H1 (cell line): ENCODE measurements at regions not wholly inside any gene's neighbourhood (a gene's known extent, or its start where the extent isn't known, plus 50 kb on each side); places are given as distances from the start of the nearest gene placed in this dataset.

Experiments
- CTCF ChIA-PET: fragments of 300-600 bp; sonication (Branson Sonifier 250); formaldehyde crosslinking; loops from one replicate; lab custom pipeline; 2021; ENCODE audit not compliant: partially characterized antibody; lab: Charles Lee
- POLR2A ChIA-PET: fragments of 300-600 bp; sonication (Branson Sonifier 250); formaldehyde crosslinking; loops from one replicate; lab custom pipeline; 2021; ENCODE audit warnings: inconsistent platforms; ENCODE audit not compliant: partially characterized antibody; lab: Charles Lee
- DNase-seq, 2 experiments: peaks; one replicate each; pipeline versions ENCODE4 v3.0.0 to v3.0.0-alpha.2; 2010 to 2022; ENCODE audit warnings: low spot score in 2 of 2, low read depth in 1 of 2, mixed read lengths in 1 of 2
- FAIRE-seq: peaks from 2 replicates; lab custom pipeline; 2011; peaks lifted over from hg19 to GRCh38; lab: Jason Lieb, UNC
- H2AFZ ChIP-seq: 2 replicates; pipeline ENCODE4 v1.8.1; 2012; ENCODE audit warnings: low read length, inconsistent platforms
- H2AK5ac ChIP-seq: 2 replicates; pipeline ENCODE4 v1.6.1; 2013; ENCODE audit warnings: low read depth, low read length
- H2BK120ac ChIP-seq: replicated peaks from 2 replicates; pipeline ENCODE3; 2013; ENCODE audit warnings: low read depth, low read length, inconsistent platforms
- H2BK12ac ChIP-seq: 2 replicates; pipeline ENCODE4 v1.6.1; 2013; ENCODE audit warnings: low read depth, low read length
- H2BK15ac ChIP-seq: 2 replicates; pipeline ENCODE4 v1.6.1; 2013; ENCODE audit warnings: low read length
- H2BK20ac ChIP-seq: 2 replicates; pipeline ENCODE4 v1.6.1; 2013; ENCODE audit warnings: low read length
- H2BK5ac ChIP-seq: 2 replicates; pipeline ENCODE4 v1.6.1; 2013; ENCODE audit warnings: low read depth, low read length
- H3K14ac ChIP-seq: 2 replicates; pipeline ENCODE4 v1.6.1; 2013; ENCODE audit warnings: inconsistent platforms; ENCODE audit not compliant: insufficient read length
- H3K18ac ChIP-seq: 2 replicates; pipeline ENCODE4 v1.6.1; 2013; ENCODE audit warnings: low read length; ENCODE audit errors: extremely low read depth
- H3K23ac ChIP-seq: 2 replicates; pipeline ENCODE4 v1.6.1; 2013; ENCODE audit warnings: inconsistent platforms; ENCODE audit not compliant: insufficient read length
- H3K23me2 ChIP-seq: 2 replicates; pipeline ENCODE4 v1.6.1; 2013; ENCODE audit warnings: low read depth, low read length
- H3K27ac ChIP-seq: 2 replicates; pipeline ENCODE4 v1.6.1; 2011; ENCODE audit warnings: low read depth, low read length, inconsistent platforms
- H3K27me3 ChIP-seq, 4 experiments: replicated peaks in 1 of 4; 1 replicate in 1 of 4; 2 replicates in 3 of 4; pipeline versions ENCODE4 v1.6.1 to v1.8.1; 2011 to 2013; ENCODE audit warnings: low read length in 3 of 4, mild to moderate bottlenecking in 3 of 4, inconsistent platforms in 2 of 4, mixed read lengths in 2 of 4, moderate library complexity in 1 of 4; ENCODE audit not compliant: control insufficient read depth in 3 of 4, insufficient read depth in 3 of 4; ENCODE audit errors: extremely low read depth in 1 of 4
- H3K36me3 ChIP-seq, 4 experiments: 2 replicates each; pipeline versions ENCODE4 v1.6.1 to v1.8.1; 2011 to 2013; ENCODE audit warnings: mild to moderate bottlenecking in 4 of 4, low read length in 3 of 4, moderate library complexity in 2 of 4, control low read depth in 1 of 4, inconsistent platforms in 1 of 4; ENCODE audit not compliant: insufficient read depth in 4 of 4, control insufficient read depth in 2 of 4
- H3K4ac ChIP-seq: replicated peaks from 2 replicates; pipeline ENCODE3; 2013; ENCODE audit warnings: low read length, low read depth, mixed read lengths, inconsistent platforms; ENCODE audit not compliant: insufficient read length
- H3K4me1 ChIP-seq, 4 experiments: replicated peaks in 1 of 4; 1 replicate in 1 of 4; 2 replicates in 3 of 4; pipeline versions ENCODE4 v1.6.1 to v1.8.1; 2011 to 2013; ENCODE audit warnings: low read length in 3 of 4, inconsistent platforms in 2 of 4, mixed read lengths in 1 of 4; ENCODE audit not compliant: insufficient read depth in 4 of 4, control insufficient read depth in 3 of 4
- H3K4me2 ChIP-seq, 2 experiments: 2 replicates each; pipeline versions ENCODE4 v1.6.1 to v1.8.1; 2011 to 2013; ENCODE audit warnings: low read depth in 2 of 2, low read length in 2 of 2, control low read depth in 1 of 2, inconsistent platforms in 1 of 2, mild to moderate bottlenecking in 1 of 2; ENCODE audit not compliant: insufficient read depth in 1 of 2
- H3K4me3 ChIP-seq, 4 experiments: fragments of 200-600, 300-600 bp in 1 of 4; sonication (generic), shearing (Covaris generic), sonication (Bioruptor Twin) in 1 of 4; 2 replicates each; pipeline versions ENCODE4 v1.5.1 to v1.8.1; 2011 to 2016; ENCODE audit warnings: low read length in 4 of 4, low read depth in 3 of 4, control low read depth in 2 of 4, inconsistent platforms in 2 of 4, mild to moderate bottlenecking in 2 of 4, mixed read lengths in 1 of 4, moderate library complexity in 1 of 4; ENCODE audit not compliant: insufficient read depth in 2 of 4; ENCODE audit errors: extremely low read depth in 1 of 4
- H3K56ac ChIP-seq: replicated peaks from 2 replicates; pipeline ENCODE3; 2013; ENCODE audit warnings: low read depth, mild to moderate bottlenecking, mixed read lengths, low read length, inconsistent platforms; ENCODE audit not compliant: insufficient read length
- H3K79me1 ChIP-seq: 2 replicates; pipeline ENCODE4 v1.6.1; 2013; ENCODE audit warnings: low read depth, low read length, control low read depth
- H3K79me2 ChIP-seq, 2 experiments: 2 replicates each; pipeline versions ENCODE4 v1.6.1 to v1.8.1; 2012 to 2013; ENCODE audit warnings: low read length in 2 of 2, mild to moderate bottlenecking in 2 of 2, inconsistent platforms in 1 of 2; ENCODE audit not compliant: insufficient read depth in 2 of 2, control insufficient read depth in 1 of 2
- H3K9ac ChIP-seq, 4 experiments: replicated peaks in 1 of 4; 1 replicate in 1 of 4; 2 replicates in 3 of 4; pipeline versions ENCODE4 v1.6.1 to v1.8.1; 2011 to 2013; ENCODE audit warnings: low read depth in 3 of 4, low read length in 3 of 4, control low read depth in 2 of 4, mild to moderate bottlenecking in 2 of 4, moderate library complexity in 2 of 4, inconsistent platforms in 1 of 4; ENCODE audit errors: extremely low read depth in 1 of 4
- H3K9me3 ChIP-seq, 2 experiments: 2 replicates each; pipeline versions ENCODE4 v1.6.1 to v1.8.1; 2012 to 2013; ENCODE audit warnings: mild to moderate bottlenecking in 2 of 2, moderate library complexity in 2 of 2, control low read depth in 1 of 2, inconsistent platforms in 1 of 2, low read depth in 1 of 2, low read length in 1 of 2, mixed read lengths in 1 of 2; ENCODE audit not compliant: insufficient read depth in 2 of 2
- H4K20me1 ChIP-seq, 2 experiments: replicated peaks in 1 of 2; 2 replicates each; pipeline versions ENCODE3 to v1.8.1; 2011 to 2013; ENCODE audit warnings: inconsistent platforms in 2 of 2, low read length in 2 of 2, mild to moderate bottlenecking in 1 of 2; ENCODE audit not compliant: insufficient read depth in 2 of 2, control insufficient read depth in 1 of 2
- H4K5ac ChIP-seq: 2 replicates; pipeline ENCODE4 v1.6.1; 2013; ENCODE audit warnings: low read length, low read depth, mixed read lengths, inconsistent platforms; ENCODE audit not compliant: insufficient read length
- H4K8ac ChIP-seq: 2 replicates; pipeline ENCODE4 v1.8.0; 2013; ENCODE audit warnings: mild to moderate bottlenecking, moderate library complexity, low read length, inconsistent platforms; ENCODE audit not compliant: insufficient read depth; ENCODE audit errors: extremely low read depth
- H4K91ac ChIP-seq: replicated peaks from 2 replicates; pipeline ENCODE3; 2013; ENCODE audit warnings: low read length, mixed read lengths, inconsistent platforms; ENCODE audit not compliant: insufficient read length
- ATF2 ChIP-seq: IDR thresholded peaks from 2 replicates; pipeline ENCODE4 v1.6.1; 2012; ENCODE audit warnings: low read length, inconsistent platforms
- BRCA1 ChIP-seq: IDR thresholded peaks from 2 replicates; pipeline ENCODE4 v1.6.1; 2012; ENCODE audit warnings: low read depth, low read length, improper control_type of control experiment
- FOSL1 ChIP-seq: IDR thresholded peaks from 2 replicates; pipeline ENCODE4 v1.6.1; 2011; ENCODE audit warnings: mild to moderate bottlenecking, low read depth, low read length, moderate library complexity; ENCODE audit not compliant: insufficient read depth
- POLR2AphosphoS5 ChIP-seq: IDR thresholded peaks from 2 replicates; pipeline ENCODE4 v1.6.1; 2011; ENCODE audit warnings: low read depth, low read length
- RFX5 ChIP-seq: IDR thresholded peaks from 2 replicates; pipeline ENCODE4 v1.6.1; 2011; ENCODE audit warnings: low read depth, low read length, improper control_type of control experiment, borderline replicate concordance
- SAP30 ChIP-seq: fragments of 300-600 bp; sonication (generic); IDR thresholded peaks from 2 replicates; pipeline ENCODE4 v1.7.1; 2012; ENCODE audit warnings: low read length, moderate library complexity, mild to moderate bottlenecking, inconsistent platforms; ENCODE audit not compliant: insufficient read depth, insufficient replicate concordance
- SIN3A ChIP-seq, 2 experiments: IDR thresholded peaks in 1 of 2; conservative IDR thresholded peaks in 1 of 2; 2 replicates each; pipeline ENCODE4 v1.6.1; 2011 to 2012; ENCODE audit warnings: low read length in 2 of 2, improper control_type of control experiment in 1 of 2, low read depth in 1 of 2, mild to moderate bottlenecking in 1 of 2
- SP2 ChIP-seq: IDR thresholded peaks from 2 replicates; pipeline ENCODE4 v1.6.1; 2012; ENCODE audit warnings: mild to moderate bottlenecking, low read length, inconsistent platforms
- SUZ12 ChIP-seq: fragments of 200-600 bp; sonication (generic); IDR thresholded peaks from 2 replicates; pipeline ENCODE4 v1.6.1; 2012; ENCODE audit warnings: mild to moderate bottlenecking, inconsistent platforms, low read length, moderate library complexity, mixed read lengths
- USF2 ChIP-seq: IDR thresholded peaks from 2 replicates; pipeline ENCODE4 v1.6.1; 2011; ENCODE audit warnings: low read length, improper control_type of control experiment
- YY1 ChIP-seq: IDR thresholded peaks from 2 replicates; pipeline ENCODE4 v1.6.1; 2011; ENCODE audit warnings: low read depth, mild to moderate bottlenecking, low read length
- WGBS, 2 experiments: shearing (Covaris generic) in 1 of 2; methylation state at CpG; one replicate each; pipeline versions ENCODE4 v1.1.6 to v1.1.7; 2013 to 2015; ENCODE audit warnings: low lambda C conversion rate in 2 of 2, mixed read lengths in 2 of 2, inconsistent platforms in 1 of 2, low coverage in 1 of 2, missing lambda C conversion rate in 1 of 2; ENCODE audit not compliant: insufficient replicate concordance in 2 of 2, insufficient coverage in 1 of 2, insufficient read length in 1 of 2; ENCODE audit errors: extremely low coverage in 1 of 2, missing lambda C conversion rate in 1 of 2; 5-methylcytosine and 5-hydroxymethylcytosine counted together

GRCh38 chr2:239629926-239630617 lies 229.3 kb upstream of the HDAC4 start:
- no peak overlapping the region for H3K18ac ChIP-seq
- ChIA-PET CTCF (no interaction called here), POLR2A (no interaction called here)
- H3K79me2 ChIP-seq = no peaks in the 10 kb centered on the region
- H3K23me2 ChIP-seq = no peaks in the 10 kb centered on the region
- no peak overlapping the region for H2AFZ ChIP-seq
- H3K4me3 ChIP-seq = no peak overlapping the region
- no peak overlapping the region for H2BK120ac ChIP-seq
- no peak overlapping the region for H4K8ac ChIP-seq
- H3K36me3 ChIP-seq = no peaks in the 10 kb centered on the region
- no peak overlapping the region for H3K14ac ChIP-seq
- H2BK5ac ChIP-seq = no peak overlapping the region
- FAIRE-seq = no peak
- no peak overlapping the region for H3K27ac ChIP-seq
- no peaks in the 10 kb centered on the region for H4K20me1 ChIP-seq
- no peak for DNase-seq
- H3K4me2 ChIP-seq = no peak overlapping the region
- H3K79me1 ChIP-seq = no peaks in the 10 kb centered on the region
- H4K91ac ChIP-seq = no peak overlapping the region
- H2BK15ac ChIP-seq = no peak overlapping the region
- H2BK20ac ChIP-seq = no peak overlapping the region
- no peak overlapping the region for H2BK12ac ChIP-seq
- H3K4ac ChIP-seq = no peak overlapping the region
- peaks cover 0 to 5% (median 1%) of the 10 kb centered on the region in 4 experiments; a peak in 1 of 7 replicates for H3K4me1 ChIP-seq
- H3K27me3 ChIP-seq = no peaks in the 10 kb centered on the region
- 90% methylated on average over 4 of the region's 7 CpGs; no CpG with 5 or more reads in 1 of the 2 experiments for WGBS, 2 experiments
- no peak overlapping the region for H3K56ac ChIP-seq
- no peak overlapping the region for H3K23ac ChIP-seq
- no peak overlapping the region for H2AK5ac ChIP-seq
- no peaks in the 10 kb centered on the region for H3K9me3 ChIP-seq
- H4K5ac ChIP-seq = no peak overlapping the region
- no peak overlapping the region for H3K9ac ChIP-seq
- TF ChIP-seq ATF2 = no peak
- TF ChIP-seq SAP30 = no peak
- no peak for TF ChIP-seq SUZ12
- no peak for TF ChIP-seq YY1
- TF ChIP-seq BRCA1 = no peak
- no peak for TF ChIP-seq FOSL1
- TF ChIP-seq USF2 = no peak
- no peak for TF ChIP-seq SIN3A (conservative IDR thresholded peaks at IDR 0.05 in 1 of 2, IDR thresholded peaks at IDR 0.05 in 1 of 2; ENCODE audit: low read depth in 1 of 2, low read length in 2 of 2)
- TF ChIP-seq RFX5 = no peak
- no peak for TF ChIP-seq SP2
- no peak for TF ChIP-seq POLR2AphosphoS5
